Prostate gland (tissue), 2 donors: ENCODE measurements at regions not wholly inside any gene's neighbourhood (a gene's known extent, or its start where the extent isn't known, plus 50 kb on each side); places are given as distances from the start of the nearest gene placed in this dataset.

Experiments used
- DNase-seq: peaks from one replicate; pipeline ENCODE4 v3.0.0-alpha.2; 2019; ENCODE audit warnings: low spot score
- H3K27ac ChIP-seq, 2 donors: fragments of 200-600 bp; sonication (generic); 2 replicates each; pipeline ENCODE4 v1.5.1; 2017 to 2019
- H3K27me3 ChIP-seq: fragments of 200-600 bp; sonication (generic); replicated peaks from 2 replicates; pipeline ENCODE4 v1.5.1; 2019; ENCODE audit not compliant: insufficient read depth
- H3K36me3 ChIP-seq, 2 donors: fragments of 200-600 bp; sonication (generic); 1 replicate in 1 of 2; 2 replicates in 1 of 2; pipeline versions ENCODE4 v1.5.1 to v1.8.1; 2017 to 2019
- H3K4me1 ChIP-seq: fragments of 200-600 bp; sonication (generic); replicated peaks from 2 replicates; pipeline ENCODE4 v1.5.1; 2019
- H3K4me3 ChIP-seq, 2 donors: fragments of 200-600 bp; sonication (generic); 2 replicates each; pipeline ENCODE4 v1.5.1; 2017 to 2019
- H3K9me3 ChIP-seq: fragments of 200-600 bp; sonication (generic); 2 replicates; pipeline ENCODE4 v1.5.1; 2017
- POLR2A ChIP-seq: fragments of 450-650 bp; IDR thresholded peaks from one replicate; pipeline ENCODE4 v1.6.1; 2016; ENCODE audit warnings: antibody characterized with exemption, mild to moderate bottlenecking
- POLR2AphosphoS5 ChIP-seq: sonication (generic); formaldehyde crosslinking; IDR thresholded peaks from one replicate; pipeline ENCODE4 v1.6.1; 2017; ENCODE audit warnings: antibody characterized with exemption
- WGBS: methylation state at CpG from one replicate; pipeline ENCODE4 v1.1.5; 2018; 5-methylcytosine and 5-hydroxymethylcytosine counted together
- intact Hi-C: fragments of 100-400 bp; cut with DNase I; formaldehyde crosslinking; loops from one replicate; pipeline ENCODE4 v1.14.2; 2022
- TF ChIP-seq, protein P1 (sequence below), 4 experiments: fragments of 200-600 bp in 2 of 4; fragments of 450-650 bp in 2 of 4; sonication (generic) in 2 of 4; IDR thresholded peaks; 1 replicate in 3 of 4; 2 replicates in 1 of 4; pipeline ENCODE4 v1.5.1; 2016 to 2019; ENCODE audit warnings: antibody characterized with exemption in 4 of 4, mild to moderate bottlenecking in 2 of 4, moderate library complexity in 2 of 4

DNA sequence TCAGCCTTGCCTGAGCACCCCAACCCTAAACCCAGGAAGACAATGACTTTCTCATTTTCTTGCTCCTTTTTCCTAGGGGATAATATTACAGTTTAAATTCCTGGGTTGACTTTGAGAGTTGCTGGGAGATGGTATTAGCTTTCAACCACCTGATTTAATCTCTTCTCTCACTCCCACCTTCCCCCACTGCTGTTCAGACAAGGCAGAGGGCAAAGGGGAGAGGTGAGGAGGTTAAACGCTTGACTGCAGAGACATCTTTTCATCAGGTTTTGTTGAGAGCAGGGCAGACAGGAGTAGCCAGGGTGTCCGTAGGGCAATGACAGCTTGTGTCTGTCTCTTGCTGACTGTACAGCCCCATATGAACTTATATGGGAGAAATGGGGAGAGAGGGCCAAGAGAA lies 811.2 kb downstream of the MAFB start:
- Histone ChIP-seq H3K27ac (no peak overlapping the region), H3K36me3 (no peaks in the 10 kb centered on the region), H3K27me3 (no peaks in the 10 kb centered on the region), H3K4me1 (no peaks in the 10 kb centered on the region), H3K9me3 (no peaks in the 10 kb centered on the region), H3K4me3 (no peak overlapping the region)
- 63% methylated on average over 2 of the region's 2 CpGs for WGBS
- DNase-seq = no peak
- TF ChIP-seq, protein P1, sequence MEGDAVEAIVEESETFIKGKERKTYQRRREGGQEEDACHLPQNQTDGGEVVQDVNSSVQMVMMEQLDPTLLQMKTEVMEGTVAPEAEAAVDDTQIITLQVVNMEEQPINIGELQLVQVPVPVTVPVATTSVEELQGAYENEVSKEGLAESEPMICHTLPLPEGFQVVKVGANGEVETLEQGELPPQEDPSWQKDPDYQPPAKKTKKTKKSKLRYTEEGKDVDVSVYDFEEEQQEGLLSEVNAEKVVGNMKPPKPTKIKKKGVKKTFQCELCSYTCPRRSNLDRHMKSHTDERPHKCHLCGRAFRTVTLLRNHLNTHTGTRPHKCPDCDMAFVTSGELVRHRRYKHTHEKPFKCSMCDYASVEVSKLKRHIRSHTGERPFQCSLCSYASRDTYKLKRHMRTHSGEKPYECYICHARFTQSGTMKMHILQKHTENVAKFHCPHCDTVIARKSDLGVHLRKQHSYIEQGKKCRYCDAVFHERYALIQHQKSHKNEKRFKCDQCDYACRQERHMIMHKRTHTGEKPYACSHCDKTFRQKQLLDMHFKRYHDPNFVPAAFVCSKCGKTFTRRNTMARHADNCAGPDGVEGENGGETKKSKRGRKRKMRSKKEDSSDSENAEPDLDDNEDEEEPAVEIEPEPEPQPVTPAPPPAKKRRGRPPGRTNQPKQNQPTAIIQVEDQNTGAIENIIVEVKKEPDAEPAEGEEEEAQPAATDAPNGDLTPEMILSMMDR (IDR thresholded peaks at IDR 0.05) = no peak
- TF ChIP-seq POLR2A (no peak), POLR2AphosphoS5 (no peak)
- intact Hi-C loops = no loop called here

DNA sequence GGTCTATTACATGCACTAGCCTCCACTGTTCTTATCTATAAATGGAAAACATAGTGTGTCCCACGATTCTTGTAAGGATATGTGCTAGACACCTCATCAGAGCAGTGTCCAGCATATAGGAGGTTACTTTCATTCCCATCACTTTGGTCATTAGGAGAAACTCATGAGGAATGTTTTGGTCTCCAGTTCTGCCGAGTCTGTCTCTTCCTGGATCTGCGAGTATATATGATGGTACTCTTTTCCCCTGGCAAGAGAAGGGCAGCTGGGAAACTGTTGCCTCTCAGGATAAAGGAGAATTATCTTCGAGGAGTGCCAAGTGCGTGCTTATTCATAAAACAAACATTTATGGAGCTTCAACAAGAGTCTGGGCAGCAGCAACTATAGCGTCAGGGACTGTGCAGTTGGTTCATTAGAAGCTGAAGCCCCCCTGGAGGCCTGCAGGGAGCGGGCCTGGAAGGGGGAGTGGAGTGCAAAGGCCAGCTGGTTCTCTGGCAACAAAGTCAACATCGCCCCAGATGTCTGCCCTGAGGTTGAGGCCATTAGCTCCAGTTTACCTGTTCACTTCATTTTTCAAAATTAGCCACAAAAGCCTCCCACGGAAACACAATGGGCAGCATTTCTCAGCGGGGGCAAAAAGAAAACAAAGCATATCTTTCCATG lies 811.9 kb downstream of the MAFB start:
- DNase-seq = no peak
- TF ChIP-seq POLR2AphosphoS5 (no peak), POLR2A (no peak)
- TF ChIP-seq, protein P1 (IDR thresholded peaks at IDR 0.05) = no peak
- Histone ChIP-seq H3K36me3 (no peaks in the 10 kb centered on the region), H3K27ac (no peak overlapping the region), H3K4me1 (no peaks in the 10 kb centered on the region), H3K27me3 (no peaks in the 10 kb centered on the region), H3K4me3 (no peak overlapping the region), H3K9me3 (no peaks in the 10 kb centered on the region)
- WGBS = 52% methylated on average over 10 of the region's 10 CpGs
- intact Hi-C loops = no loop called here

DNA sequence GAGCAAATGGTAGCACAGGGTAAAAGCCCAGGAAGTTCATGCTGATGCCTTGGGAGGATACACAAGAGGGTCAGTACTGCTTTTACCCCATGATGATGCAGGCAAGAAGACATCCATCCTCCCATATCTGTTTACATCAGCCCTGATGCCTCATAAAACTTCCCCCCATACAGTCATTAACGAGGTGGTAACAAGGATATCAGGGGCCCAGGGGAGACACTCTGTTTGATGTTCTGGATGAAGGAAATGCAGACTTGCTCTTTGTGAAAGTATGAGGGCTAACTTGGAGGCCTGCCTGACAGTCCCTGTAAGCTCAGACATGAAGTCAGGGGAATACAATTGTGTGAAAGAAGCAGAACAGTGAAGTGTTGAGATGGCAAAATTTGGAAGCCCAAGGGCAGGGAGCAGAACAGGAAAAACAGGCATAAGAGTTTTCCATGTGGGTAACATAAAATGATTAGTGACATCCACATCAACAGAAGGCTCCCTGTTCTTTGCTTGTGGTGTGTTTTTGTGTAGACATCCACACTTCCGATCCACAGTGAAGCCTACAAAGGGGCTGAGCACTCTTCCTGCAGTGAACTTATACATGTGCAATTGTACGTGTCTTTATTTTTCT lies 813.4 kb downstream of the MAFB start:
- H3K9me3 ChIP-seq = no peaks in the 10 kb centered on the region
- TF ChIP-seq, protein P1 (IDR thresholded peaks at IDR 0.05) = no peak
- TF ChIP-seq POLR2AphosphoS5 (no peak), POLR2A (no peak)
- no peak overlapping the region for H3K4me3 ChIP-seq
- no peaks in the 10 kb centered on the region for H3K4me1 ChIP-seq
- H3K27ac ChIP-seq = no peak overlapping the region
- no peaks in the 10 kb centered on the region for H3K36me3 ChIP-seq
- intact Hi-C loops = no loop called here
- WGBS = 56% methylated on average over 3 of the region's 3 CpGs
- no peak for DNase-seq
- H3K27me3 ChIP-seq = no peaks in the 10 kb centered on the region

DNA sequence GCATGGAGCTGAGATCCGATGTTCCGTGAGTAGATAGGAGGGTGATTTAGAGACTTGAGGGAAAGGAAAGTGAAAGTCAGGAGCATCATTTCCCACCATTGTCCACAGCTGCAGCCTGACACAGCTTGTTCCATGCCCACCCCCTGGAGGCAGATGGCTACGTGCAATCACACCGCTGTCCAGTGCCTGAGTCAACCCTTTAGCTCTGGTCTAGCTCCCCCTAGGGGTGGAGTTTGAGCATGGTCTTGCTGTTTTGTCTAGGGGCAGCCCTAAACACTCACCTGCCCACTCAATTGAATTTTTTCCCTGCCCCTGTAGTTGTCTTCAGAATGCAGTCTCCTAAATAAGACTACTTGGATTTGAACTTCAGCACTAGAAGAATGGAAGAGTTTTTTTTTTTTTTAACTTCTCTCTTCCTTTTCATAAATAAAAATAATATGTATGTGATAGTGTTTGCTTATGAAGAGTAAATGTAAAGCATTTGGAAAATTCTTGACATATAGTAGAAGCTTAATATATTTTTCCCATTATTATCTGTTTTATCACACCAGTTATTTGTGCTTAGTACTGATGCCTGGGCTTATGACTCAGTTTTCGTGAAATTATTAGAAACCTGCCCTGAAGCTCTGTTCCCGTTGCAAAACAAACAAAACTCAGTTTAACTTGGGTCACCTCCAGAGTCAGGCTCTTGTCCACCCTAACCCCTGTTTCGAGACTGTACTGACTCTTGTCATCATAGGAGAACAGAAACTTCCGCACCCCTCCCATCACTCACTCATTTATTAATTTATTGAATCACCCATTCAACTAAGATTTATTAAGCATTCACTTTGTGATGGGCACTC lies 814.8 kb downstream of the MAFB start:
- H3K27ac ChIP-seq = no peak overlapping the region
- H3K4me1 ChIP-seq = no peaks in the 10 kb centered on the region
- peak; percentile 53 for DNase-seq
- H3K9me3 ChIP-seq = no peaks in the 10 kb centered on the region
- TF ChIP-seq POLR2A (no peak), POLR2AphosphoS5 (peak; percentile 14)
- TF ChIP-seq, protein P1 (IDR thresholded peaks at IDR 0.05) = peak; percentile 52 to 84 (median 68)
- WGBS = 44% methylated on average over 8 of the region's 8 CpGs
- no peaks in the 10 kb centered on the region for H3K27me3 ChIP-seq
- intact Hi-C loops = no loop called here
- no peak overlapping the region for H3K4me3 ChIP-seq
- no peaks in the 10 kb centered on the region for H3K36me3 ChIP-seq
